HPDE6-E6E7 (cell line): ENCODE measurements at regions not wholly inside any gene's neighbourhood (a gene's known extent, or its start where the extent isn't known, plus 50 kb on each side); places are given as distances from the start of the nearest gene placed in this dataset.
"Not testable (repeated sequence)": the region's sequence is repeated elsewhere in the genome, so short reads cannot be mapped to it uniquely, and the experiment has no call there.

Experiments used
- DNase-seq: peaks from one replicate; pipeline ENCODE4 v3.0.0; 2011; ENCODE audit warnings: missing footprints; ENCODE audit errors: extremely low spot score

DNA sequence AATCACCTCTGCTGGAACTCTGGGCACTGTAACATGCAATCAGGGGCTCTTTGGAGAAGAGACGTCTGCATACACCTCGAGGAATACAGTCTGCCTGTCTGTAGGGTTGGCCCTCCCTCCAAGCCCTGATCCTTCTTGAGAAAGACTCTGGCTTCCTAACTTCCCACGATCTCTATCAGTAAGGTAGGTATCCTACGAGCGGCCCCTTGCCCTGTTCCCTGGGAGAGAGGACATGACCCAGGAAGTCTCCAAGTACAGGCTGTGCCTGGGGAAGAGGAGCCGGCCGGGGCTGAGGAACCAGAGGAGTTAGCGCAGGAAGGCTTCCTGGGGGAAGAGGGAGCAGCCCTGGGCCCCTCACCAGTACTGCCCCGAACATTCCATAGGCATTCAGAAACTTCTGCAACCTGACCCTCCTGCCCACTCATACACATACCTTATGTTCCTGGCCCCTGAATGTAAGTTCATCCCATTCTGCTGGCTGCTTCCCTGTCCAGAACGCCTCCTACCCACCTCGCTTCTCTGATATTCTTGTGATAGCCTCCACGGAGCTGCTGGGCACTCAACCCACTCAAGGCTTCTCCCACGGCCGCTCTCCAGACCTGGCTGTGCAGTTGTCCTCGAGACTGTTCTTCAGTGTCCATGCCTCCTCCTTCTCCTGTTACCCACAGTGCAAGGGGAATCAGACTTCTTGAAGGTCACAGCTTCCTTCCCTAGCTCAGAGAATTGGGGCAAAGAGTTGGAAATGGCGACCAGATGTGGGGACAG, 116.1 kb downstream of the CYP26B1 start:
- DNase-seq = no peak

- no peak for DNase-seq
Measured at GRCh38 chr2:72028996-72029395, 118.7 kb downstream of the CYP26B1 start.

DNA sequence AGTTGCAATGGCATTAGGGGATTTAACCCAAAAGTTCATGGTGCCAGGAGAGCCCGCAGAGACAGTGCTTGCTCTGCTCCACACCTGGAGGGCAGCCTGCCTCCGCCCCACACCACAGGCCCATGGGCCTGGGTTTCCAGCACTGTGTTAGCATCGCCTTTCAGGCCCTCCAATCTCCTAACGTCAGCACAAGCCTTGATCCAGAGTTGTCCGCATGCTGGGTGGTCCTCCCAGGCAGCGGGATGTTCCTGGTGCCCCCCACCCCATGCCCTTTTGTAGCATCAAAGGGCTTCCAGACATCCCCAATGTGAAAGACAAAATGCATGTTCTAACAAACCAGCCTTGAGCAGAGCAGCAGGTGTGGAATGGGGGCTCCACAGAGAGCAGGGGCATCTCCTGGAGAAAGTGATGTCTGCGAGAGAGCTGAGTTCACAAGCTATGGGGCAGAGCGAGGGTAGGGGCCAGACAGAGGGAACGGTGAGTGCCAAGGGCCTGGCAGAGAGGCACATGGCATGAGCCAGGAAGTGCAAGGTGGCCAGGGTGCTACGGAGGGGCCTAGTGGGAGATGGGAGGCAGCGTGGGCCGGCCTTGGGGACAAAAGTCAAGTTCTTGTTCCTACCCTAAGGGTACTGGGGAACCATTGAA, 119.2 kb downstream of the CYP26B1 start:
- no peak for DNase-seq

- DNase-seq = peak; percentile 28
Measured at GRCh38 chr2:72027426-72028161, 120.1 kb downstream of the CYP26B1 start.

DNA sequence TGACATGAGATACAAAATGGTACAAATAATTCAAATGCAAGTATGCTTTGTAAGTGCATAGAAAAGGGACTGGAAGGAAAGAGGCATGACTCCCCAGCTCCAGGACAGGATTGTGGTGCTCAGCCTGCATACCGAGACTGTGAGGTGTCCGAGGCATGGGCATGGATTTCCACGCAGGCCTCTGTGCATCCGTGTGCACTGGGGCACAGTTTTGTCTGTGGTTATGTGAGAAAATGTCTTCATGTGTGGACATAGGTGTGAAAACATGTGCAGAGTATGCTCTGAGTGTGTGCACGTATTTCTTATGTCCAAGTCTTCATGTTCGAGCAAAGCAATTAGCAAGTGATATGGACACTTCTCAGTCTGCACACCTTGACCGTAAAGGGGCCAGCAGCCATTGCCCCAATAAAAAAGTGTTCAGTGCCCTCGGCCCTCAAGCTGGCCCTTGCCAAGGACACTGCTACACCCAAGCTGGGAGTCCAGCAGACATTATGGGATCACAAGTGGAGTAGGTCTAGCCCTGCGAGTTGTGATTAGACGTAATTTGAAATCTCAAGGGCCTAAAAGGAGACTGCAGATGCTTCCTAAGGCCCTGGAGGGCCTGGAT, 120.7 kb downstream of the CYP26B1 start:
- no peak for DNase-seq

- no peak for DNase-seq
Measured at GRCh38 chr2:72024451-72025175, 123.0 kb downstream of the CYP26B1 start.

- DNase-seq = no peak
Measured at GRCh38 chr2:72023678-72024390, 123.8 kb downstream of the CYP26B1 start.

GRCh38 chr2:72021371-72021770, 126.3 kb downstream of the CYP26B1 start:
- DNase-seq = not testable (repeated sequence)

GRCh38 chr2:72015266-72015665, 132.4 kb downstream of the CYP26B1 start:
- DNase-seq = no peak

DNA sequence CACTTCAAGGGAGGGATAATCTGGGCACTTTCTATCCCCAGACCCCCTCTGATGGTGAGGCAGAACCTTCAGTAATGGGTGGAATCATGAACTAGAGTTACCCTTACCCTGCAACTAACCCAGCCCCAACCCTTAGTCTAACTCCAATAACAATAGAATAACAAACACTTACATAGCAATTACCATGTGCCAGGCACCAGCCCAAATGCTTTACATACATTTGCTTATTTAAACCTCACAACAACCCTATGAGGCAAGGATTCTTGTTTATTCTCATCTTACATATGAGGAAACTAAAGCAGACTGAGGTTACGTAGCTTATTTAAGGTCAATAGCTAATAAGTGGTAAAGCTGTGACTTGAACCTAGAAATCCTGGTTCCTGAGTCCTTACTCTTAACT, 132.8 kb downstream of the CYP26B1 start:
- no peak for DNase-seq

GRCh38 chr2:72013726-72014125, 133.9 kb downstream of the CYP26B1 start:
- DNase-seq = no peak

DNA sequence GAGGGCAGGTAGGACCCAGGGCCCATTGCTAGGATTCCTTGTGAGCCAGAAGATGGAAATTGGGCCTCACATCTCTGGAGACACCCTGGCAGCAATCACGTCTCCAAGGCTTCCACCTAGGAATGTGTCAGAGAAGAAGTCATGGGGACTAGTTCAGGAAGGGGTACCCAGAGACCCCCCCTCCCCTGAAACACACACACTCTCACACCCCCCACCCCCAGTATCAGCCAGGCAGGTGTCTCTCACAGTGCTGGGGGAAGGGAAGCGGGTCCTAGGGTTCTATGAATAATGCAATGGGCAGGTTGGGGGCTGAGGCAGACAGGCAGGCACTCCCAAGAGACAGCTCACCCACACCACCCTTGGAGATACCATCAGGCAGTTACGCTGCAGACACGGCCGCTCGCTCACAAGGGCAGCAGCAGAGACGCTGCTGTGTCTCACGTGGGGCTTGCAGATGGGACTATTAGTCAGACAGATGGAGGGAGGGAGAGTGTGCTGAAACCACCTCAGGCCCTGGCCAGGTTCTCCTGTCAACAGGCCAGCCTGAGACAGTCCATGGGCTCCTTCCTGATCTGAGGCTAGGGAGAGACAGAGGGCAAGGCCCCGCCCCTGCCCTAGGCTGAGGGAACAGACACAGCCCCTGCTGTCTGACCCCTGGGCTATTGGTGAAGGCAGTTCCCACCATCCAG, 134.6 kb downstream of the CYP26B1 start:
- DNase-seq = no peak

DNA sequence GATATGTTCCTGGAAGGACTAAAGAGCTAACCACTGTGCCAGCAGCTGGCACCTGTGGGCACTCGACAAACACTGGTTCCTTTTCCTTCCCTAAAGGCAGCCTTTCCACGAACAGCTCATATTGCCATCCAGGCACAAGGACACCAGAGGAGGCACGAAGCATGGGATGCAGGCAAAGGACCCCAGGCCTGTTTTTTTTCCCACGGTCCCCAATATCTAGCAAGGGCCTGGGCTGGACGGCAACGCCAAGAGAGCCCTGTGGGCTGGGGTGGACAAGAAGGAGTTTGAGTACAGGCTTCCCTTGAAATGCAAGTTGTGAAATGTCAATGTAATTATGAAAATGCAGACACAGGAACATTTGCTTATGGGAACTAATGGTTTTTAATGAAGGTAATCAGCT, 135.9 kb downstream of the CYP26B1 start:
- DNase-seq = no peak

DNA sequence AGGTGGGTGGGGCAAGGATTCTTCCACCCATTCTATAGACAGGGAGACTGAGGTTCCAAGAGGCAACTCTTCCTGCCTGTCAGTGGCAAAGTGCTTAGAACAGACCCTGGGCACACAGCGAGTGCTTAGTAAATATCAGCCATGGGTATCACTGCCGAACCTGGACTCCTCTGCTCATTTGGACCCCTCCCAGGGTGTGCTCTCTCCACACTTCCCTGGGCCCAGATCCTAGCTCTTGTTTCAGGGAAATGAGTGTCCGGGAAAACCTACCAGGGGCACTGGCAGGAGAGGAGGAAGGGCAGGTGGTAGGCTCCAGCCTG, 136.3 kb downstream of the CYP26B1 start:
- no peak for DNase-seq

- no peak for DNase-seq
Measured at GRCh38 chr2:72010647-72011369, 136.9 kb downstream of the CYP26B1 start.

GRCh38 chr2:72008608-72009007, 139.1 kb downstream of the CYP26B1 start:
- DNase-seq = no peak

GRCh38 chr2:72007402-72007801, 140.3 kb downstream of the CYP26B1 start:
- no peak for DNase-seq

DNA sequence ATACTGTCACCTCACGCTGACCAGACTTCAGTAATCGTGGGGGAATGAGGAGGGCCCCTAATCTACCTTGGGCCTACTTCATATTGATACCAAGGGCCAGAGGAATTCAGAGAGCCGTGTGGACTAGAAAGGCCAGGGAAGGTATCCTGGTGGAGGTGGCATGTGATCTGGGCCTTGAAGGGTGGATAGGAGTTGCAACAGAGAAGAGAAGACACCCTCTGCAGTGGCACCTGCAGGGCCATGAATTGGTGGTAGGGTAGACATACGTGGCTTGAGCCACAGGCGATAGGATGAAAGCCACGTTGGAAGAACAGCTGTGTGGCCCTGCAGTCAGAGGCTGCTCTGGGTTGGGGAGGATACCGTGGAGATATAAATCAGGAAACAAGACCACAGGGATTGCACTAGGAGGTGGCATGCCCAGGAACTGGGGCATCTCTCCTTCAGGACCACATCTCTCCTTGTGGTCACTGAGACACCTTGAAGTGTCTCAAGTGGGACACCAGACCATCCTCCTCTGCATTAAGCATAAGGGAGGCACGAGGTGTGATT, 141.4 kb downstream of the CYP26B1 start:
- DNase-seq = no peak

GRCh38 chr2:72004976-72005375, 142.7 kb downstream of the CYP26B1 start:
- no peak for DNase-seq
